ENCODE measurements at regions not wholly inside any gene's neighbourhood (a gene's known extent, or its start where the extent isn't known, plus 50 kb on each side); places are given as distances from the start of the nearest gene placed in this dataset.

- no peak overlapping the region for H2AFZ ChIP-seq (ENCODE audit: low read length)
- H4K20me1 ChIP-seq (ENCODE audit: control insufficient read depth, extremely low read depth, insufficient read depth, low read length): no peaks in the 10 kb centered on the region
- no peak for DNase-seq (ENCODE audit: low read depth in 2 of 2)
- H3K4me3 ChIP-seq (replicated peaks in 1 of 4; ENCODE audit: control extremely low read depth in 1 of 4, insufficient read depth in 1 of 4, low read depth in 3 of 4, low read length in 4 of 4): no peak overlapping the region
- no peaks in the 10 kb centered on the region for H3K27me3 ChIP-seq (ENCODE audit: control insufficient read depth, insufficient read depth, low read length)
- TF ChIP-seq EZH2 (IDR thresholded peaks at IDR 0.05; ENCODE audit: low read length, missing control alignments) (no peak), CTCF (conservative IDR thresholded peaks at IDR 0.05 in 1 of 2, IDR thresholded peaks at IDR 0.05 in 1 of 2; ENCODE audit: low read depth in 1 of 2, low read length in 2 of 2) (no peak)
- no peaks in the 10 kb centered on the region for H3K79me2 ChIP-seq (ENCODE audit: control insufficient read depth, insufficient read depth, low read length)
- no peaks in the 10 kb centered on the region for H3K9me3 ChIP-seq (ENCODE audit: control insufficient read depth, insufficient read depth, low read depth, low read length)
- no peak overlapping the region for H3K4me2 ChIP-seq (ENCODE audit: extremely low read depth, insufficient read depth, low read length)
- no peak overlapping the region for H3K9ac ChIP-seq (ENCODE audit: insufficient read depth, low read length)
- H3K27ac ChIP-seq (ENCODE audit: insufficient read depth, low read length): no peak overlapping the region
- no peaks in the 10 kb centered on the region for H3K36me3 ChIP-seq (ENCODE audit: control insufficient read depth, insufficient read depth, low read length)
- no peaks in the 10 kb centered on the region for H3K4me1 ChIP-seq (ENCODE audit: control insufficient read depth, extremely low read depth, insufficient read depth, low read length)
Observed at GRCh38 chr12:74941670-74942069, 268.0 kb downstream of the KCNC2 start.

- Histone ChIP-seq H4K20me1 (ENCODE audit: control insufficient read depth, extremely low read depth, insufficient read depth, low read length) (no peaks in the 10 kb centered on the region), H3K27ac (ENCODE audit: insufficient read depth, low read length) (no peak overlapping the region), H3K79me2 (ENCODE audit: control insufficient read depth, insufficient read depth, low read length) (no peaks in the 10 kb centered on the region), H3K9me3 (ENCODE audit: control insufficient read depth, insufficient read depth, low read depth, low read length) (no peaks in the 10 kb centered on the region), H3K4me1 (ENCODE audit: control insufficient read depth, extremely low read depth, insufficient read depth, low read length) (no peaks in the 10 kb centered on the region), H3K9ac (ENCODE audit: insufficient read depth, low read length) (no peak overlapping the region), H3K36me3 (ENCODE audit: control insufficient read depth, insufficient read depth, low read length) (no peaks in the 10 kb centered on the region), H3K4me3 (replicated peaks in 1 of 4; ENCODE audit: control extremely low read depth in 1 of 4, insufficient read depth in 1 of 4, low read depth in 3 of 4, low read length in 4 of 4) (no peak overlapping the region), H3K27me3 (ENCODE audit: control insufficient read depth, insufficient read depth, low read length) (no peaks in the 10 kb centered on the region), H2AFZ (ENCODE audit: low read length) (no peak overlapping the region), H3K4me2 (ENCODE audit: extremely low read depth, insufficient read depth, low read length) (no peak overlapping the region)
- no peak for DNase-seq (ENCODE audit: low read depth in 2 of 2)
- TF ChIP-seq EZH2 (IDR thresholded peaks at IDR 0.05; ENCODE audit: low read length, missing control alignments) (no peak), CTCF (conservative IDR thresholded peaks at IDR 0.05 in 1 of 2, IDR thresholded peaks at IDR 0.05 in 1 of 2; ENCODE audit: low read depth in 1 of 2, low read length in 2 of 2) (no peak)
Observed at GRCh38 chr12:74945771-74946198, 263.9 kb downstream of the KCNC2 start.

GRCh38 chr12:74953697-74954096 is 255.9 kb downstream of the KCNC2 start:
- Histone ChIP-seq H2AFZ (ENCODE audit: low read length) (no peak overlapping the region), H3K9ac (ENCODE audit: insufficient read depth, low read length) (no peak overlapping the region), H3K27me3 (ENCODE audit: control insufficient read depth, insufficient read depth, low read length) (no peaks in the 10 kb centered on the region), H3K4me1 (ENCODE audit: control insufficient read depth, extremely low read depth, insufficient read depth, low read length) (no peaks in the 10 kb centered on the region), H3K79me2 (ENCODE audit: control insufficient read depth, insufficient read depth, low read length) (no peaks in the 10 kb centered on the region), H3K27ac (ENCODE audit: insufficient read depth, low read length) (no peak overlapping the region), H3K4me3 (replicated peaks in 1 of 4; ENCODE audit: control extremely low read depth in 1 of 4, insufficient read depth in 1 of 4, low read depth in 3 of 4, low read length in 4 of 4) (no peak overlapping the region), H3K9me3 (ENCODE audit: control insufficient read depth, insufficient read depth, low read depth, low read length) (no peaks in the 10 kb centered on the region), H3K36me3 (ENCODE audit: control insufficient read depth, insufficient read depth, low read length) (no peaks in the 10 kb centered on the region), H4K20me1 (ENCODE audit: control insufficient read depth, extremely low read depth, insufficient read depth, low read length) (no peaks in the 10 kb centered on the region), H3K4me2 (ENCODE audit: extremely low read depth, insufficient read depth, low read length) (no peak overlapping the region)
- no peak for TF ChIP-seq EZH2 (IDR thresholded peaks at IDR 0.05; ENCODE audit: low read length, missing control alignments)
- no peak for TF ChIP-seq CTCF (conservative IDR thresholded peaks at IDR 0.05 in 1 of 2, IDR thresholded peaks at IDR 0.05 in 1 of 2; ENCODE audit: low read depth in 1 of 2, low read length in 2 of 2)
- no peak for DNase-seq (ENCODE audit: low read depth in 2 of 2)
